H1 (cell line): ENCODE measurements at regions not wholly inside any gene's neighbourhood (a gene's known extent, or its start where the extent isn't known, plus 50 kb on each side); places are given as distances from the start of the nearest gene placed in this dataset.

Experiments used
- CTCF ChIA-PET: fragments of 300-600 bp; sonication (Branson Sonifier 250); formaldehyde crosslinking; loops from one replicate; lab custom pipeline; 2021; ENCODE audit not compliant: partially characterized antibody; lab: Charles Lee
- POLR2A ChIA-PET: fragments of 300-600 bp; sonication (Branson Sonifier 250); formaldehyde crosslinking; loops from one replicate; lab custom pipeline; 2021; ENCODE audit warnings: inconsistent platforms; ENCODE audit not compliant: partially characterized antibody; lab: Charles Lee
- DNase-seq, 2 experiments: peaks; one replicate each; pipeline versions ENCODE4 v3.0.0 to v3.0.0-alpha.2; 2010 to 2022; ENCODE audit warnings: low spot score in 2 of 2, low read depth in 1 of 2, mixed read lengths in 1 of 2
- FAIRE-seq: peaks from 2 replicates; lab custom pipeline; 2011; peaks lifted over from hg19 to GRCh38; lab: Jason Lieb, UNC
- H2AFZ ChIP-seq: 2 replicates; pipeline ENCODE4 v1.8.1; 2012; ENCODE audit warnings: low read length, inconsistent platforms
- H2AK5ac ChIP-seq: 2 replicates; pipeline ENCODE4 v1.6.1; 2013; ENCODE audit warnings: low read depth, low read length
- H2BK120ac ChIP-seq: replicated peaks from 2 replicates; pipeline ENCODE3; 2013; ENCODE audit warnings: low read depth, low read length, inconsistent platforms
- H2BK12ac ChIP-seq: 2 replicates; pipeline ENCODE4 v1.6.1; 2013; ENCODE audit warnings: low read depth, low read length
- H2BK15ac ChIP-seq: 2 replicates; pipeline ENCODE4 v1.6.1; 2013; ENCODE audit warnings: low read length
- H2BK20ac ChIP-seq: 2 replicates; pipeline ENCODE4 v1.6.1; 2013; ENCODE audit warnings: low read length
- H2BK5ac ChIP-seq: 2 replicates; pipeline ENCODE4 v1.6.1; 2013; ENCODE audit warnings: low read depth, low read length
- H3K14ac ChIP-seq: 2 replicates; pipeline ENCODE4 v1.6.1; 2013; ENCODE audit warnings: inconsistent platforms; ENCODE audit not compliant: insufficient read length
- H3K18ac ChIP-seq: 2 replicates; pipeline ENCODE4 v1.6.1; 2013; ENCODE audit warnings: low read length; ENCODE audit errors: extremely low read depth
- H3K23ac ChIP-seq: 2 replicates; pipeline ENCODE4 v1.6.1; 2013; ENCODE audit warnings: inconsistent platforms; ENCODE audit not compliant: insufficient read length
- H3K23me2 ChIP-seq: 2 replicates; pipeline ENCODE4 v1.6.1; 2013; ENCODE audit warnings: low read depth, low read length
- H3K27ac ChIP-seq: 2 replicates; pipeline ENCODE4 v1.6.1; 2011; ENCODE audit warnings: low read depth, low read length, inconsistent platforms
- H3K27me3 ChIP-seq, 4 experiments: replicated peaks in 1 of 4; 1 replicate in 1 of 4; 2 replicates in 3 of 4; pipeline versions ENCODE4 v1.6.1 to v1.8.1; 2011 to 2013; ENCODE audit warnings: low read length in 3 of 4, mild to moderate bottlenecking in 3 of 4, inconsistent platforms in 2 of 4, mixed read lengths in 2 of 4, moderate library complexity in 1 of 4; ENCODE audit not compliant: control insufficient read depth in 3 of 4, insufficient read depth in 3 of 4; ENCODE audit errors: extremely low read depth in 1 of 4
- H3K36me3 ChIP-seq, 4 experiments: 2 replicates each; pipeline versions ENCODE4 v1.6.1 to v1.8.1; 2011 to 2013; ENCODE audit warnings: mild to moderate bottlenecking in 4 of 4, low read length in 3 of 4, moderate library complexity in 2 of 4, control low read depth in 1 of 4, inconsistent platforms in 1 of 4; ENCODE audit not compliant: insufficient read depth in 4 of 4, control insufficient read depth in 2 of 4
- H3K4ac ChIP-seq: replicated peaks from 2 replicates; pipeline ENCODE3; 2013; ENCODE audit warnings: low read length, low read depth, mixed read lengths, inconsistent platforms; ENCODE audit not compliant: insufficient read length
- H3K4me1 ChIP-seq, 4 experiments: replicated peaks in 1 of 4; 1 replicate in 1 of 4; 2 replicates in 3 of 4; pipeline versions ENCODE4 v1.6.1 to v1.8.1; 2011 to 2013; ENCODE audit warnings: low read length in 3 of 4, inconsistent platforms in 2 of 4, mixed read lengths in 1 of 4; ENCODE audit not compliant: insufficient read depth in 4 of 4, control insufficient read depth in 3 of 4
- H3K4me2 ChIP-seq, 2 experiments: 2 replicates each; pipeline versions ENCODE4 v1.6.1 to v1.8.1; 2011 to 2013; ENCODE audit warnings: low read depth in 2 of 2, low read length in 2 of 2, control low read depth in 1 of 2, inconsistent platforms in 1 of 2, mild to moderate bottlenecking in 1 of 2; ENCODE audit not compliant: insufficient read depth in 1 of 2
- H3K4me3 ChIP-seq, 4 experiments: fragments of 200-600, 300-600 bp in 1 of 4; sonication (generic), shearing (Covaris generic), sonication (Bioruptor Twin) in 1 of 4; 2 replicates each; pipeline versions ENCODE4 v1.5.1 to v1.8.1; 2011 to 2016; ENCODE audit warnings: low read length in 4 of 4, low read depth in 3 of 4, control low read depth in 2 of 4, inconsistent platforms in 2 of 4, mild to moderate bottlenecking in 2 of 4, mixed read lengths in 1 of 4, moderate library complexity in 1 of 4; ENCODE audit not compliant: insufficient read depth in 2 of 4; ENCODE audit errors: extremely low read depth in 1 of 4
- H3K56ac ChIP-seq: replicated peaks from 2 replicates; pipeline ENCODE3; 2013; ENCODE audit warnings: low read depth, mild to moderate bottlenecking, mixed read lengths, low read length, inconsistent platforms; ENCODE audit not compliant: insufficient read length
- H3K79me1 ChIP-seq: 2 replicates; pipeline ENCODE4 v1.6.1; 2013; ENCODE audit warnings: low read depth, low read length, control low read depth
- H3K79me2 ChIP-seq, 2 experiments: 2 replicates each; pipeline versions ENCODE4 v1.6.1 to v1.8.1; 2012 to 2013; ENCODE audit warnings: low read length in 2 of 2, mild to moderate bottlenecking in 2 of 2, inconsistent platforms in 1 of 2; ENCODE audit not compliant: insufficient read depth in 2 of 2, control insufficient read depth in 1 of 2
- H3K9ac ChIP-seq, 4 experiments: replicated peaks in 1 of 4; 1 replicate in 1 of 4; 2 replicates in 3 of 4; pipeline versions ENCODE4 v1.6.1 to v1.8.1; 2011 to 2013; ENCODE audit warnings: low read depth in 3 of 4, low read length in 3 of 4, control low read depth in 2 of 4, mild to moderate bottlenecking in 2 of 4, moderate library complexity in 2 of 4, inconsistent platforms in 1 of 4; ENCODE audit errors: extremely low read depth in 1 of 4
- H3K9me3 ChIP-seq, 2 experiments: 2 replicates each; pipeline versions ENCODE4 v1.6.1 to v1.8.1; 2012 to 2013; ENCODE audit warnings: mild to moderate bottlenecking in 2 of 2, moderate library complexity in 2 of 2, control low read depth in 1 of 2, inconsistent platforms in 1 of 2, low read depth in 1 of 2, low read length in 1 of 2, mixed read lengths in 1 of 2; ENCODE audit not compliant: insufficient read depth in 2 of 2
- H4K20me1 ChIP-seq, 2 experiments: replicated peaks in 1 of 2; 2 replicates each; pipeline versions ENCODE3 to v1.8.1; 2011 to 2013; ENCODE audit warnings: inconsistent platforms in 2 of 2, low read length in 2 of 2, mild to moderate bottlenecking in 1 of 2; ENCODE audit not compliant: insufficient read depth in 2 of 2, control insufficient read depth in 1 of 2
- H4K5ac ChIP-seq: 2 replicates; pipeline ENCODE4 v1.6.1; 2013; ENCODE audit warnings: low read length, low read depth, mixed read lengths, inconsistent platforms; ENCODE audit not compliant: insufficient read length
- H4K8ac ChIP-seq: 2 replicates; pipeline ENCODE4 v1.8.0; 2013; ENCODE audit warnings: mild to moderate bottlenecking, moderate library complexity, low read length, inconsistent platforms; ENCODE audit not compliant: insufficient read depth; ENCODE audit errors: extremely low read depth
- H4K91ac ChIP-seq: replicated peaks from 2 replicates; pipeline ENCODE3; 2013; ENCODE audit warnings: low read length, mixed read lengths, inconsistent platforms; ENCODE audit not compliant: insufficient read length
- CTBP2 ChIP-seq: IDR thresholded peaks from 2 replicates; pipeline ENCODE4 v1.7.0; 2011; ENCODE audit warnings: borderline replicate concordance, mild to moderate bottlenecking, moderate library complexity, mixed read lengths, low read length; ENCODE audit not compliant: insufficient read depth, insufficient read length
- EZH2 ChIP-seq: fragments of 200-600 bp; sonication (generic); IDR thresholded peaks from 2 replicates; pipeline ENCODE4 v1.7.1; 2012; ENCODE audit warnings: low read depth, mild to moderate bottlenecking, moderate library complexity, low read length, inconsistent platforms; ENCODE audit not compliant: severe bottlenecking
- YY1 ChIP-seq: IDR thresholded peaks from 2 replicates; pipeline ENCODE4 v1.6.1; 2011; ENCODE audit warnings: low read depth, mild to moderate bottlenecking, low read length
- ZNF274 ChIP-seq: IDR thresholded peaks from 2 replicates; pipeline ENCODE4 v1.7.0; 2012; ENCODE audit warnings: low read length, borderline replicate concordance; ENCODE audit errors: extremely low read depth
- WGBS, 2 experiments: shearing (Covaris generic) in 1 of 2; methylation state at CpG; one replicate each; pipeline versions ENCODE4 v1.1.6 to v1.1.7; 2013 to 2015; ENCODE audit warnings: low lambda C conversion rate in 2 of 2, mixed read lengths in 2 of 2, inconsistent platforms in 1 of 2, low coverage in 1 of 2, missing lambda C conversion rate in 1 of 2; ENCODE audit not compliant: insufficient replicate concordance in 2 of 2, insufficient coverage in 1 of 2, insufficient read length in 1 of 2; ENCODE audit errors: extremely low coverage in 1 of 2, missing lambda C conversion rate in 1 of 2; 5-methylcytosine and 5-hydroxymethylcytosine counted together
- TF ChIP-seq, protein P1 (sequence below): IDR thresholded peaks from 2 replicates; pipeline ENCODE4 v1.6.1; 2012; ENCODE audit warnings: inconsistent platforms

DNA sequence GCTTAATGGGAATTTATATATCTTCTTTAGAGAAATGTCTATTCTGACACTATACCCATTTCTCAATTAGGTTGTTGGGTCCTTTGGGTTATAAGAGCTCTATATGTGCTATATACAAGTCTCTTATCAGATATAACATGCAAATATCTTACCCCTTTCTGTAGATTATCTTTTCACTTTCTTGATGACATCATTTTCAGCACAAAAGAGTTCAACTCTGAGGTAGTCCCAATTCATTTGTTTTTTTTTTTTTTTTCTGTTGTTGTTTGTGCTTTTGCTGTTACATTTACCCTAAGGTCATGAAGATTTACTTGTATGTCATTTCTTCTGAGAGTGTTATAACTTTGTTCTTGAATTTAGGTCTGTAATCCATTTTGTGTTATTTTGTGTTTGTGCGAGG, 326.4 kb downstream of the CENPC start:
- WGBS, 2 experiments: 95% methylated on average over 1 of the region's 1 CpG; no CpG with 5 or more reads in 1 of the 2 experiments
- POLR2A ChIA-PET: no interaction called here

More for the DNA sequence above, 326.4 kb downstream of the CENPC start:
- Histone ChIP-seq H3K14ac (no peak overlapping the region), H3K36me3 (no peaks in the 10 kb centered on the region), H2BK5ac (no peak overlapping the region), H3K4me1 (no peaks in the 10 kb centered on the region), H3K23me2 (no peaks in the 10 kb centered on the region), H3K27me3 (no peaks in the 10 kb centered on the region), H3K79me2 (no peaks in the 10 kb centered on the region), H2BK120ac (no peak overlapping the region), H3K27ac (no peak overlapping the region), H3K9ac (no peak overlapping the region), H4K91ac (no peak overlapping the region), H3K79me1 (no peaks in the 10 kb centered on the region), H3K9me3 (no peaks in the 10 kb centered on the region), H2AFZ (no peak overlapping the region), H2AK5ac (no peak overlapping the region), H4K8ac (no peak overlapping the region), H2BK12ac (no peak overlapping the region), H3K4me3 (no peak overlapping the region), H3K4ac (no peak overlapping the region), H2BK20ac (no peak overlapping the region), H3K56ac (no peak overlapping the region), H4K20me1 (no peaks in the 10 kb centered on the region), H3K4me2 (no peak overlapping the region), H2BK15ac (no peak overlapping the region), H3K23ac (no peak overlapping the region), H4K5ac (no peak overlapping the region), H3K18ac (no peak overlapping the region)
- CTCF ChIA-PET: no interaction called here
- TF ChIP-seq ZNF274: no peak
- no peak for TF ChIP-seq YY1
- TF ChIP-seq, protein P1, sequence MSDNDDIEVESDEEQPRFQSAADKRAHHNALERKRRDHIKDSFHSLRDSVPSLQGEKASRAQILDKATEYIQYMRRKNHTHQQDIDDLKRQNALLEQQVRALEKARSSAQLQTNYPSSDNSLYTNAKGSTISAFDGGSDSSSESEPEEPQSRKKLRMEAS: no peak
- TF ChIP-seq CTBP2: no peak
- TF ChIP-seq EZH2: no peak
- FAIRE-seq: no peak
- no peak for DNase-seq
